Fibroblast of skin of back (primary cell): ENCODE measurements at regions not wholly inside any gene's neighbourhood (a gene's known extent, or its start where the extent isn't known, plus 50 kb on each side); places are given as distances from the start of the nearest gene placed in this dataset.

Experiments
- DNase-seq: peaks from one replicate; pipeline ENCODE4 v3.0.0-alpha.2; 2013

- DNase-seq = peak; percentile 99
These were observed 291.2 kb downstream of the CDH26 start for GRCh38 chr20:60249436-60249835.

GRCh38 chr20:60250251-60250650 is 292.0 kb downstream of the CDH26 start:
- peak; percentile 47 for DNase-seq

- DNase-seq = no peak
These were observed 294.6 kb downstream of the CDH26 start for GRCh38 chr20:60252866-60253265.

- no peak for DNase-seq
These were observed 295.2 kb downstream of the CDH26 start for GRCh38 chr20:60253471-60253870.

- DNase-seq = peak; percentile 55
These were observed 296.7 kb downstream of the CDH26 start for GRCh38 chr20:60254901-60255411.

- DNase-seq = no peak
These were observed 297.2 kb downstream of the CDH26 start for GRCh38 chr20:60255415-60255814.

GRCh38 chr20:60255866-60256265 is 297.6 kb downstream of the CDH26 start:
- no peak for DNase-seq

- DNase-seq = no peak
These were observed 298.6 kb downstream of the CDH26 start for GRCh38 chr20:60256811-60257210.

- DNase-seq = no peak
These were observed 299.4 kb downstream of the CDH26 start for GRCh38 chr20:60257671-60258070.

GRCh38 chr20:60258255-60258863 is 300.1 kb downstream of the CDH26 start:
- no peak for DNase-seq

GRCh38 chr20:60261333-60261732 is 303.1 kb downstream of the CDH26 start:
- no peak for DNase-seq

- DNase-seq = peak; percentile 24
These were observed 304.9 kb downstream of the CDH26 start for GRCh38 chr20:60262967-60263603.

- no peak for DNase-seq
These were observed 305.8 kb downstream of the CDH26 start for GRCh38 chr20:60263725-60264709.

- DNase-seq = no peak
These were observed 308.1 kb downstream of the CDH26 start for GRCh38 chr20:60266177-60266823.

- no peak for DNase-seq
These were observed 310.3 kb downstream of the CDH26 start for GRCh38 chr20:60268491-60268890.

- peak; percentile 17 for DNase-seq
These were observed 311.4 kb downstream of the CDH26 start for GRCh38 chr20:60269573-60270162.

GRCh38 chr20:60270341-60270740 is 312.1 kb downstream of the CDH26 start:
- no peak for DNase-seq

GRCh38 chr20:60271597-60271996 is 313.4 kb downstream of the CDH26 start:
- no peak for DNase-seq

- no peak for DNase-seq
These were observed 314.6 kb downstream of the CDH26 start for GRCh38 chr20:60272790-60273189.

- DNase-seq = no peak
These were observed 316.5 kb downstream of the CDH26 start for GRCh38 chr20:60274717-60275116.

GRCh38 chr20:60281295-60281694 is 323.1 kb downstream of the CDH26 start:
- DNase-seq = no peak

GRCh38 chr20:60283281-60283680 is 325.1 kb downstream of the CDH26 start:
- DNase-seq = no peak
